Lung (tissue), 11 donors: ENCODE measurements at regions not wholly inside any gene's neighbourhood (a gene's known extent, or its start where the extent isn't known, plus 50 kb on each side); places are given as distances from the start of the nearest gene placed in this dataset.

Experiments used
- ATAC-seq: fragments of 200-7000 bp; cut with Tn5 transposase; one replicate; pipeline ENCODE4 v1.9.1; 2020; ENCODE audit warnings: moderate number of reproducible peaks; ENCODE audit not compliant: insufficient read depth, low FRiP score
- DNase-seq, 3 donors: peaks; one replicate each; pipeline ENCODE4 v3.0.0-alpha.2; 2013 to 2017
- H3K27ac ChIP-seq, 2 donors: one replicate each; pipeline ENCODE4 v1.5.1; 2013; ENCODE audit warnings: mild to moderate bottlenecking in 2 of 2, moderate library complexity in 2 of 2, control low read depth in 1 of 2, inconsistent platforms in 1 of 2, low read depth in 1 of 2, low read length in 1 of 2
- H3K27me3 ChIP-seq, 3 donors: one replicate each; pipeline ENCODE4 v1.5.1; 2013; ENCODE audit warnings: low read length in 2 of 3; ENCODE audit not compliant: control insufficient read depth in 3 of 3, insufficient read depth in 3 of 3
- H3K36me3 ChIP-seq, 4 donors: one replicate each; pipeline ENCODE4 v1.5.1; 2013; ENCODE audit warnings: low read length in 4 of 4, mild to moderate bottlenecking in 1 of 4, moderate library complexity in 1 of 4; ENCODE audit not compliant: control insufficient read depth in 4 of 4, insufficient read depth in 4 of 4
- H3K4me1 ChIP-seq, 5 donors: one replicate each; pipeline ENCODE4 v1.5.1; 2013; ENCODE audit warnings: low read length in 5 of 5, mild to moderate bottlenecking in 2 of 5, moderate library complexity in 1 of 5; ENCODE audit not compliant: control insufficient read depth in 5 of 5, insufficient read depth in 5 of 5
- H3K4me3 ChIP-seq: one replicate; pipeline ENCODE4 v1.5.1; 2013; ENCODE audit warnings: mild to moderate bottlenecking, control low read depth, moderate library complexity
- H3K9ac ChIP-seq, 2 donors: one replicate each; pipeline ENCODE4 v1.5.1; 2013; ENCODE audit warnings: low read length in 2 of 2, control low read depth in 1 of 2; ENCODE audit not compliant: insufficient read depth in 1 of 2
- H3K9me3 ChIP-seq, 4 donors: one replicate each; pipeline ENCODE4 v1.5.1; 2013; ENCODE audit warnings: low read length in 3 of 4, mild to moderate bottlenecking in 1 of 4, moderate library complexity in 1 of 4; ENCODE audit not compliant: control insufficient read depth in 4 of 4, insufficient read depth in 3 of 4
- CTCF ChIP-seq: IDR thresholded peaks from 2 replicates; pipeline ENCODE4 v1.5.1; 2012; ENCODE audit warnings: mild to moderate bottlenecking; ENCODE audit errors: control extremely low read depth, extremely low read depth
- WGBS, 2 donors: extraction: QIAGEN DNeasy Blood & Tissue Kit; methylation state at CpG; one replicate each; pipeline ENCODE4 v1.1.7; 2013; 5-methylcytosine and 5-hydroxymethylcytosine counted together
- donor health status: control.
- donor health status: control.
- donor health status: Bipolar disorder and iron deficiency.
- donor health status: healthy.
- donor health status: DM: yes; HTN: yes; CAD: no.

GRCh38 chr10:9811601-9812000, 1206.1 kb upstream of the CELF2 start:
- Histone ChIP-seq H3K4me1 (no peaks in the 10 kb centered on the region), H3K27ac (no peak overlapping the region), H3K9me3 (peaks cover 0 to 1% (median 0%) of the 10 kb centered on the region in 4 donors), H3K27me3 (no peaks in the 10 kb centered on the region), H3K4me3 (no peak overlapping the region), H3K36me3 (no peaks in the 10 kb centered on the region), H3K9ac (no peak overlapping the region)
- WGBS, 2 donors: 95 to 96% methylated on average over 4 of the region's 4 CpGs
- no peak for TF ChIP-seq CTCF
- no peak for DNase-seq
- ATAC-seq: no peak

- Histone ChIP-seq H3K4me1 (no peaks in the 10 kb centered on the region), H3K4me3 (no peak overlapping the region), H3K36me3 (no peaks in the 10 kb centered on the region), H3K9me3 (peaks cover 0 to 7% (median 0%) of the 10 kb centered on the region in 4 donors), H3K27ac (no peak overlapping the region), H3K9ac (no peak overlapping the region), H3K27me3 (no peaks in the 10 kb centered on the region)
- ATAC-seq (no peak), DNase-seq (no peak)
- no peak for TF ChIP-seq CTCF
- 83 to 96% methylated on average over 1 of the region's 1 CpG for WGBS, 2 donors
Measured at GRCh38 chr10:9814285-9814864, 1203.3 kb upstream of the CELF2 start.

GRCh38 chr10:9819756-9820494, 1197.7 kb upstream of the CELF2 start:
- H3K4me1 ChIP-seq: no peaks in the 10 kb centered on the region
- TF ChIP-seq CTCF: no peak
- no peaks in the 10 kb centered on the region for H3K27me3 ChIP-seq
- DNase-seq (no peak), ATAC-seq (no peak)
- H3K9ac ChIP-seq: no peak overlapping the region
- H3K36me3 ChIP-seq: no peaks in the 10 kb centered on the region
- no peak overlapping the region for H3K27ac ChIP-seq
- no peak overlapping the region for H3K4me3 ChIP-seq
- peaks cover 0 to 7% (median 2%) of the 10 kb centered on the region in 4 donors for H3K9me3 ChIP-seq
- 85 to 91% methylated on average over 4 of the region's 4 CpGs for WGBS, 2 donors
